PC-9 (cell line): ENCODE measurements at regions not wholly inside any gene's neighbourhood (a gene's known extent, or its start where the extent isn't known, plus 50 kb on each side); places are given as distances from the start of the nearest gene placed in this dataset.

Experiments
- CTCF ChIP-seq: fragments of 200-600 bp; sonication (generic); conservative IDR thresholded peaks from 2 replicates; pipeline ENCODE4 v1.6.1; 2017; ENCODE audit warnings: mixed run types, antibody characterized with exemption, mild to moderate bottlenecking, moderate library complexity
- EZH2 ChIP-seq: fragments of 200-600 bp; sonication (generic); IDR thresholded peaks from 2 replicates; pipeline ENCODE4 v1.8.0; 2017; ENCODE audit warnings: antibody characterized with exemption, low read depth

- TF ChIP-seq CTCF (no peak), EZH2 (no peak)
These were observed 258.2 kb downstream of the PHLDA1 start for GRCh38 chr12:75773377-75773776.
